ENCODE measurements at regions not wholly inside any gene's neighbourhood (a gene's known extent, or its start where the extent isn't known, plus 50 kb on each side); places are given as distances from the start of the nearest gene placed in this dataset.

DNA sequence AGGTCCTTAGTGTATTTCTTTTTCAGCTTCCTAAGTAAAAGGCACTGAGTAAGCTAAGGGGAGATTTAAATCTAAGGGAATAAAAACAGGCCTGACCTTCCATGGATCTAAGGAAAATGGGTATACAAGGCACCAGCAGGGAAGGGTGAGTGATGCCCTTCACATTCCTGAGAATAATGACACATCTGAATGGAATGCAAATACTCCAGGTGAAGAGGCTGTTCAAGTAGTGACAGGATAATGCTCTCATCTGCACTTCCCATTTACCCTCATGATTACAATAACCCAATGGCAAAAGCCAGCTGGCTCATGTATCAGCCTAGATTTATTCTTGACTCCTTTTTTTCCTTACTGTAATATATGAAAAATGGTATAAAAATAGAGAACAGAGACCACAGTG lies 216.2 kb upstream of the ACTBL2 start:
- no peaks in the 10 kb centered on the region for H3K9me3 ChIP-seq (ENCODE audit: control insufficient read depth, low read length)
- no peaks in the 10 kb centered on the region for H3K27me3 ChIP-seq (ENCODE audit: control insufficient read depth, insufficient read depth, low read length, poor library complexity, severe bottlenecking)
- Mint-ChIP-seq H3K4me3 (no peak overlapping the region), H3K27me3 (ENCODE audit: insufficient read depth) (no peaks in the 10 kb centered on the region), H3K36me3 (ENCODE audit: low read depth) (no peaks in the 10 kb centered on the region), H3K4me1 (peaks cover 5% of the 10 kb centered on the region), H3K27ac (no peak overlapping the region), H3K9me3 (no peaks in the 10 kb centered on the region)
- peak; percentile 51 for DNase-seq
- H3K4me1 ChIP-seq (ENCODE audit: control insufficient read depth, insufficient read depth, low read length), result no peaks in the 10 kb centered on the region
- H3K9ac ChIP-seq (ENCODE audit: extremely low read depth, low read length, poor library complexity, severe bottlenecking), result no peak overlapping the region
- no peak overlapping the region for H3K4me3 ChIP-seq (ENCODE audit: low read length)
- TF ChIP-seq, protein P1, sequence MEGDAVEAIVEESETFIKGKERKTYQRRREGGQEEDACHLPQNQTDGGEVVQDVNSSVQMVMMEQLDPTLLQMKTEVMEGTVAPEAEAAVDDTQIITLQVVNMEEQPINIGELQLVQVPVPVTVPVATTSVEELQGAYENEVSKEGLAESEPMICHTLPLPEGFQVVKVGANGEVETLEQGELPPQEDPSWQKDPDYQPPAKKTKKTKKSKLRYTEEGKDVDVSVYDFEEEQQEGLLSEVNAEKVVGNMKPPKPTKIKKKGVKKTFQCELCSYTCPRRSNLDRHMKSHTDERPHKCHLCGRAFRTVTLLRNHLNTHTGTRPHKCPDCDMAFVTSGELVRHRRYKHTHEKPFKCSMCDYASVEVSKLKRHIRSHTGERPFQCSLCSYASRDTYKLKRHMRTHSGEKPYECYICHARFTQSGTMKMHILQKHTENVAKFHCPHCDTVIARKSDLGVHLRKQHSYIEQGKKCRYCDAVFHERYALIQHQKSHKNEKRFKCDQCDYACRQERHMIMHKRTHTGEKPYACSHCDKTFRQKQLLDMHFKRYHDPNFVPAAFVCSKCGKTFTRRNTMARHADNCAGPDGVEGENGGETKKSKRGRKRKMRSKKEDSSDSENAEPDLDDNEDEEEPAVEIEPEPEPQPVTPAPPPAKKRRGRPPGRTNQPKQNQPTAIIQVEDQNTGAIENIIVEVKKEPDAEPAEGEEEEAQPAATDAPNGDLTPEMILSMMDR (conservative IDR thresholded peaks at IDR 0.05), result no peak
- H3K27ac ChIP-seq (ENCODE audit: low read depth, low read length), result no peak overlapping the region
- H3K36me3 ChIP-seq (ENCODE audit: control insufficient read depth, insufficient read depth, low read length), result no peaks in the 10 kb centered on the region

GRCh38 chr5:57698086-57698485 lies 215.5 kb upstream of the ACTBL2 start:
- no peak overlapping the region for H3K4me3 ChIP-seq (ENCODE audit: low read length)
- no peak overlapping the region for H3K9ac ChIP-seq (ENCODE audit: extremely low read depth, low read length, poor library complexity, severe bottlenecking)
- WGBS, 2 experiments (ENCODE audit: insufficient coverage in 1 of 2, insufficient read length in 1 of 2), result 91 to 93% methylated on average over 2 of the region's 2 CpGs
- H3K9me3 Mint-ChIP-seq, result no peaks in the 10 kb centered on the region
- no peaks in the 10 kb centered on the region for H3K27me3 Mint-ChIP-seq (ENCODE audit: insufficient read depth)
- H3K27ac ChIP-seq (ENCODE audit: low read depth, low read length), result no peak overlapping the region
- peaks cover 5% of the 10 kb centered on the region for H3K4me1 ChIP-seq (ENCODE audit: control insufficient read depth, insufficient read depth, low read length)
- no peak overlapping the region for H3K27ac Mint-ChIP-seq
- TF ChIP-seq, protein P1 (conservative IDR thresholded peaks at IDR 0.05), result no peak
- no peaks in the 10 kb centered on the region for H3K27me3 ChIP-seq (ENCODE audit: control insufficient read depth, insufficient read depth, low read length, poor library complexity, severe bottlenecking)
- peaks cover 9% of the 10 kb centered on the region for H3K4me1 Mint-ChIP-seq
- H3K9me3 ChIP-seq (ENCODE audit: control insufficient read depth, low read length), result no peaks in the 10 kb centered on the region
- no peaks in the 10 kb centered on the region for H3K36me3 Mint-ChIP-seq (ENCODE audit: low read depth)
- DNase-seq, result no peak
- H3K36me3 ChIP-seq (ENCODE audit: control insufficient read depth, insufficient read depth, low read length), result no peaks in the 10 kb centered on the region
- no peak overlapping the region for H3K4me3 Mint-ChIP-seq

DNA sequence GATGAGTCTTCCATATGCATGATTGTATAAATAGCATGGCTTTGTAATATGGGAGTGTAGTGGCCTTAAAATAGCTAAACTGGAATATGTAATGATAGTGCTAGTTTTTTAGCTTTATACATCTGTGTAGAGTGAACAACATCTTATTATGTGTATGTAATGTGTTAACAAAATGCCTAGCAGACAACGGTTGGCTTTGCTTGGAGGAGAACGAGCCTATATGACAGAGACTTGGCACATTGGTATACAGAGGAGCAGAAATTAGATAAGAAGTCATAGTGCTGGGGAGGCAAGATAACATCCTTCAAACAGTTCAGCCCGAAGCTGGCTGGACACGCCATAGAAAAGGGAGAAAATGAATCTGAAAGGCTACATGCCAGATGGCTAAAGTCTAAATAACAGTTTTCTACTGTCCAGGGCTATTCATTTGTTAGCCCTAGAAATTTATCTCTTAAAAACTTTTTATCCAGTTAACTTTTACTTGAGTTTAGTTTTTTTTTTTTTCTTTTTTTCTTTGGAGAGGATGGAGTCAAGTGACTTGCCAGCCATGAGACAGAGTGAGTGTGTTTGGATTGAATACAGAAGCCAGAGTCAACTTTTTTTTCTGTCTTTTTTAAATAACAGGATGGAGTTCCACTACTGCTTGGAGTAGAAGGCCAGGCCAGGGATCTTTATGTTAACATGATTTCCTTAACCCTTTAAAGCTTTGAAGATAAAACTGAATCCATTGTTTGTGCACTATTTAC lies 214.4 kb upstream of the ACTBL2 start:
- no peak overlapping the region for H3K4me3 ChIP-seq (ENCODE audit: low read length)
- H3K9me3 Mint-ChIP-seq, result no peaks in the 10 kb centered on the region
- WGBS, 2 experiments (ENCODE audit: insufficient coverage in 1 of 2, insufficient read length in 1 of 2), result 77 to 94% methylated on average over 3 to 4 of the region's 4 CpGs
- DNase-seq, result no peak
- no peak overlapping the region for H3K27ac ChIP-seq (ENCODE audit: low read depth, low read length)
- peaks cover 7% of the 10 kb centered on the region for H3K4me1 ChIP-seq (ENCODE audit: control insufficient read depth, insufficient read depth, low read length)
- TF ChIP-seq, protein P1 (conservative IDR thresholded peaks at IDR 0.05), result no peak
- H3K27ac Mint-ChIP-seq, result no peak overlapping the region
- H3K9me3 ChIP-seq (ENCODE audit: control insufficient read depth, low read length), result no peaks in the 10 kb centered on the region
- peaks cover 11% of the 10 kb centered on the region for H3K4me1 Mint-ChIP-seq
- no peaks in the 10 kb centered on the region for H3K36me3 ChIP-seq (ENCODE audit: control insufficient read depth, insufficient read depth, low read length)
- no peak overlapping the region for H3K4me3 Mint-ChIP-seq
- H3K27me3 Mint-ChIP-seq (ENCODE audit: insufficient read depth), result no peaks in the 10 kb centered on the region
- H3K9ac ChIP-seq (ENCODE audit: extremely low read depth, low read length, poor library complexity, severe bottlenecking), result no peak overlapping the region
- no peaks in the 10 kb centered on the region for H3K36me3 Mint-ChIP-seq (ENCODE audit: low read depth)
- H3K27me3 ChIP-seq (ENCODE audit: control insufficient read depth, insufficient read depth, low read length, poor library complexity, severe bottlenecking), result no peaks in the 10 kb centered on the region

Data from endodermal cell (in vitro differentiated cells).